Right atrium auricular region (tissue), 2 donors: ENCODE measurements at regions not wholly inside any gene's neighbourhood (a gene's known extent, or its start where the extent isn't known, plus 50 kb on each side); places are given as distances from the start of the nearest gene placed in this dataset.

Experiments used
- DNase-seq: peaks from one replicate; pipeline ENCODE4 v3.0.0-alpha.2; 2019; ENCODE audit warnings: low spot score
- H3K27ac ChIP-seq, 2 donors: fragments of 200-600 bp; sonication (generic); 1 replicate in 1 of 2; 2 replicates in 1 of 2; pipeline ENCODE4 v1.5.1; 2016 to 2019
- H3K27me3 ChIP-seq, 2 donors: fragments of 200-600 bp; sonication (generic); one replicate each; pipeline versions ENCODE4 v1.5.1 to v1.6.0; 2017 to 2019
- H3K36me3 ChIP-seq: fragments of 200-600 bp; sonication (generic); one replicate; pipeline ENCODE4 v1.5.1; 2016
- H3K4me1 ChIP-seq, 2 donors: fragments of 200-600 bp; sonication (generic); one replicate each; pipeline versions ENCODE4 v1.5.1 to v1.6.0; 2017 to 2019
- H3K4me3 ChIP-seq, 2 donors: fragments of 200-600 bp; sonication (generic); 1 replicate in 1 of 2; 2 replicates in 1 of 2; pipeline ENCODE4 v1.5.1; 2017 to 2019; ENCODE audit warnings: mild to moderate bottlenecking in 1 of 2, moderate library complexity in 1 of 2
- H3K9me3 ChIP-seq, 2 donors: fragments of 200-600 bp; sonication (generic); one replicate each; pipeline ENCODE4 v1.5.1; 2019
- TF ChIP-seq, protein P1 (sequence below), 2 donors: fragments of 200-600 bp; sonication (generic); IDR thresholded peaks; one replicate each; pipeline ENCODE4 v1.5.1; 2019; ENCODE audit warnings: antibody characterized with exemption in 2 of 2

DNA sequence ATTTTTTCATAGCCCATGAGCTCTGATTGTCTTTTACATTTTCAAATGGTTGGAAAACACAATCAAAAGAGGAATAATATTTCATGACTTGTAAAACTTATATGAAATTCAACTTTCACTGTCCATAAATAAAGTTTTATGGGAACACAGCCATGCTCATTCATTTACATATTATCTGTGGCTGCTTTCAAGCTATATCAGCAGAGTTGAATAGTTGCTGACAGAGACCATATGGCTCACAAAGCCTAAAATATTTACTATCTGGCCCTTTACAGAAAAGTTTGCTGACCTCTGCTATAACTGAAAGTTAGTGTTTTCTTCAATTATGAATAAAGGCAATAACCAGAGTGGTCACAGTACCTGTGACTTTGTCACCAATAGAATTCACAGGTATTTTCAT is 128.2 kb upstream of the GNAO1 start:
- DNase-seq, result no peak
- Histone ChIP-seq H3K27ac (no peak overlapping the region), H3K4me1 (no peaks in the 10 kb centered on the region), H3K36me3 (no peaks in the 10 kb centered on the region), H3K4me3 (no peak overlapping the region), H3K27me3 (no peaks in the 10 kb centered on the region), H3K9me3 (no peaks in the 10 kb centered on the region)
- TF ChIP-seq, protein P1, sequence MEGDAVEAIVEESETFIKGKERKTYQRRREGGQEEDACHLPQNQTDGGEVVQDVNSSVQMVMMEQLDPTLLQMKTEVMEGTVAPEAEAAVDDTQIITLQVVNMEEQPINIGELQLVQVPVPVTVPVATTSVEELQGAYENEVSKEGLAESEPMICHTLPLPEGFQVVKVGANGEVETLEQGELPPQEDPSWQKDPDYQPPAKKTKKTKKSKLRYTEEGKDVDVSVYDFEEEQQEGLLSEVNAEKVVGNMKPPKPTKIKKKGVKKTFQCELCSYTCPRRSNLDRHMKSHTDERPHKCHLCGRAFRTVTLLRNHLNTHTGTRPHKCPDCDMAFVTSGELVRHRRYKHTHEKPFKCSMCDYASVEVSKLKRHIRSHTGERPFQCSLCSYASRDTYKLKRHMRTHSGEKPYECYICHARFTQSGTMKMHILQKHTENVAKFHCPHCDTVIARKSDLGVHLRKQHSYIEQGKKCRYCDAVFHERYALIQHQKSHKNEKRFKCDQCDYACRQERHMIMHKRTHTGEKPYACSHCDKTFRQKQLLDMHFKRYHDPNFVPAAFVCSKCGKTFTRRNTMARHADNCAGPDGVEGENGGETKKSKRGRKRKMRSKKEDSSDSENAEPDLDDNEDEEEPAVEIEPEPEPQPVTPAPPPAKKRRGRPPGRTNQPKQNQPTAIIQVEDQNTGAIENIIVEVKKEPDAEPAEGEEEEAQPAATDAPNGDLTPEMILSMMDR (IDR thresholded peaks at IDR 0.05), result no peak

DNA sequence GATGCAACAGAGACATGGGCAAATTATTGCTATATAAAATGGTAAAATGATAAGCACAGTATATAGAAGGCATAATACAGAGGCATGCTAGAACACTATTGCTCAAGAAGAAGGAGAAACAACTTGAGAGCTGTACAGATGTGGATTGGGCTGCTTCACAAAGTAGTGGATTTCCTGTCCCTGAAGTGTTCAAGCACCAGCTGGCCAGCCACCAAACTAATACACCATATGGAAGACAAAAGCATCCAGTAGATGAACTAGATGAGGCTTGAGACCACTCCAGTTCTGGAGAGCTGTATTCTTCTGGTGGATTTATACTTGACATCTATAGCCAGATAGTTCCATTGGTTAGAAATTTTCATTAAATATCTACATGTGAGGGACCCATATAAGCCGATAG is 134.1 kb upstream of the GNAO1 start:
- no peak for DNase-seq
- TF ChIP-seq, protein P1 (IDR thresholded peaks at IDR 0.05), result no peak
- Histone ChIP-seq H3K4me1 (no peaks in the 10 kb centered on the region), H3K9me3 (no peaks in the 10 kb centered on the region), H3K36me3 (no peaks in the 10 kb centered on the region), H3K27ac (no peak overlapping the region), H3K4me3 (no peak overlapping the region), H3K27me3 (no peaks in the 10 kb centered on the region)

DNA sequence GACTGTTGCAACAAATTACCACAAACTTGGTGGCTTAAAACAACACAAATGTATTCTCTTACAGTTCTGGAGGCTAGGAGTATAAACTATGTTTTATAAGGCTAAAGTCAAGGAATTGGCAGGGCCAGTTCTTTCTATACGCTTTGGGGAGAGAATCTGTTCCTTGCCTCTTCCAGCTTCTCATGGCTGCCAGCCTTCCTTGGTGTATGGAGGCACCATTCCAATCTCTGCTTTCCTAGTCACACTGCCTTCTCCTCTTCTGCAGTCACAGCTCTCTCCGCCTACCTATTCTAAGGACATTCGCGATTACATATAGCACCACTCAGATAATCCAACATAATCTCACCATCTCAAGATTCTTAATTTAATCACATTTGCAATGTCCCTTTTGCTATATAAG is 140.4 kb upstream of the GNAO1 start:
- Histone ChIP-seq H3K36me3 (no peaks in the 10 kb centered on the region), H3K9me3 (no peaks in the 10 kb centered on the region), H3K4me1 (peaks cover 0 to 16% of the 10 kb centered on the region in 2 donors), H3K4me3 (no peak overlapping the region), H3K27ac (no peak overlapping the region), H3K27me3 (no peaks in the 10 kb centered on the region)
- TF ChIP-seq, protein P1 (IDR thresholded peaks at IDR 0.05), result no peak
- DNase-seq, result no peak

DNA sequence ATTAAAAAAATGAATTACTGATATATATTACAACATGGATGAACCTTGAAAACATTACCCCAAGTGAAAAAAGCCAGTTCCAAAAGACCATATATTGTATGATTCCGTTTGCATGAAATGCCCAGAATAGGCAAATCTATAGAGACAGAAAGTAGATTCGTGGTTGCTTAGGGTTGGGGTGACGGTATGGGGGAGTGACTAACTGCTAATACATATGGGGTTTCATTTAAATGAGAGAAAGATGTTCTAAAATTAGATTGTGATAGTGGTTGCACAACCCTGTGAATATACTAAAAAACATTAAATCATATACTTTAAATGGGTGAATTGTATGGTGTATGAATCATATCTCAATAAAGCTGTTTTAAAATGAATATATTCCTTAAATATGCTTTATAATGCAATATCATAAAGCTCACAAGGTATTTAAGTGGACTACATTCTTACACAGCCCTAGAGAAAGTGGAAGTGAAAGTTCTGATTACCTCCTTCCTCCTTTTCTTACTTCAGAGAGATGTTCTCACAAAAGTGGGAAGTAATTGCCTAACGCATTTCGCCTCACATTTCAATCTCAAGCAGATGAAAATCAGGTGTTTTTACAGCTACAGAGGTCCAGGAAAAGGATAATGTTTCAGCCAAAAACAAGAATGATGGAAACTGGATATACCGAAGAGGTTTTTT is 142.7 kb upstream of the GNAO1 start:
- H3K36me3 ChIP-seq, result no peaks in the 10 kb centered on the region
- no peaks in the 10 kb centered on the region for H3K27me3 ChIP-seq
- H3K27ac ChIP-seq, result peak overlapping the region in 1 of 2 donors; percentile 74
- no peak overlapping the region for H3K4me3 ChIP-seq
- no peak for DNase-seq
- peaks cover 0 to 16% of the 10 kb centered on the region in 2 donors for H3K4me1 ChIP-seq
- TF ChIP-seq, protein P1 (IDR thresholded peaks at IDR 0.05), result no peak
- H3K9me3 ChIP-seq, result no peaks in the 10 kb centered on the region

DNA sequence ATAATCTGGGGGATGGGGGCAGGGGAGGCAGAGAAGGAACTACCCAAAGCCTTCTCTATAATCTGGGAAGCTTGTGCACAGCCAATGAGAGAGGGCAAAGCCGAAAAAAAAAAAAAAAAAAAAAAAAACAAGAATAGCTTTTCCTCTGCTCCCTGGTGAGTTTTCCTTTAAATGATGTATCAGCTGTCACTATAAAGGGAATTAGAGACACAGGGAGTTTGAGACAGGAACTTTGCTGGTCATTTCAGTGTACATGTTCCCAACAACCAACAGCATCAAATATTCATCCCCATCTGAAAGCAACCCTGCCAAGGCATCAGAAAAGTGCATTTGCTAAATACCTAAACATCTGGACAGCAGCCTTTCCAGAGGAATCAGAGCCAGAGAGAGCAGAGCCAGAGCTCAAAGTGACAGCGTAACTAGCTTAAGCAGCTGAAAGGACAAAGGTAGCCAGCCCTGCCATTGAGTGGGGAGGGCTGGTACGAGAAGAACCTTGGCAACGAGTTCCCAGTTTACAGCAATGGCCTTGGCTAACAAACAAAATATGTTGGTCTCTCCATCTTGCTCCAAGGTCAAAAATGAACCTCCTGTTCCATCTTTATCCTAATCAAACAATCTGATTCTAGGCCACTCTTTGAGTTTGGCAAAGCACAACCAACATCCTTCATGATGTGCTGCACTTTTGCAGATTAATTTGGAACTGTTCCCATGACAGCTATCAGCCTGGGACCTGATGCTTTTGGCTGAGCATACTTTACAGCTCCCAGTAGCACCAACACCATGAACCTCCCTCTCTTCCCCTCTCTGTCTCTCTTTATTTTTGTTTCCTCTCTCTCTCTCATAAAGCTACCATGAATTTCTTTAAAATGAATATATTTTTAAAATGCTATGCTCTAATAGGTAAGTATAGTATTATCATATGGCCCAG is 143.7 kb upstream of the GNAO1 start:
- TF ChIP-seq, protein P1 (IDR thresholded peaks at IDR 0.05), result no peak
- H3K4me1 ChIP-seq, result peaks cover 0 to 16% of the 10 kb centered on the region in 2 donors
- H3K9me3 ChIP-seq, result no peaks in the 10 kb centered on the region
- H3K4me3 ChIP-seq, result no peak overlapping the region
- DNase-seq, result no peak
- H3K27me3 ChIP-seq, result no peaks in the 10 kb centered on the region
- peak overlapping the region; percentile 31 to 74 for H3K27ac ChIP-seq
- H3K36me3 ChIP-seq, result no peaks in the 10 kb centered on the region
